GM19328 (cell line): ENCODE measurements at regions not wholly inside any gene's neighbourhood (a gene's known extent, or its start where the extent isn't known, plus 50 kb on each side); places are given as distances from the start of the nearest gene placed in this dataset.
"Not testable (repeated sequence)": the region's sequence is repeated elsewhere in the genome, so short reads cannot be mapped to it uniquely, and the experiment has no call there.

Experiments used
- ATAC-seq: cut with Tn5 transposase; IDR thresholded peaks from one replicate; pipeline ENCODE4 v1.9.1; 2021; ENCODE audit warnings: mild to moderate bottlenecking, moderate library complexity; ENCODE audit not compliant: unreplicated experiment

GRCh38 chr10:8173243-8173865 lies 118.9 kb downstream of the GATA3 start:
- no peak for ATAC-seq

GRCh38 chr10:8173866-8174243 lies 119.4 kb downstream of the GATA3 start:
- no peak for ATAC-seq

GRCh38 chr10:8174762-8175161 lies 120.3 kb downstream of the GATA3 start:
- ATAC-seq = no peak

GRCh38 chr10:8177526-8177925 lies 123.0 kb downstream of the GATA3 start:
- not testable (repeated sequence) for ATAC-seq

- ATAC-seq = not testable (repeated sequence)
Measured at GRCh38 chr10:8179773-8180172, 125.3 kb downstream of the GATA3 start.

GRCh38 chr10:8180360-8181109 lies 126.0 kb downstream of the GATA3 start:
- ATAC-seq = no peak

- ATAC-seq = no peak
Measured at GRCh38 chr10:8181496-8182157, 127.1 kb downstream of the GATA3 start.

- ATAC-seq = no peak
Measured at GRCh38 chr10:8182806-8183205, 128.3 kb downstream of the GATA3 start.

- ATAC-seq = no peak
Measured at GRCh38 chr10:8183241-8183704, 128.8 kb downstream of the GATA3 start.

GRCh38 chr10:8187171-8187666 lies 132.7 kb downstream of the GATA3 start:
- no peak for ATAC-seq

GRCh38 chr10:8189458-8189857 lies 135.0 kb downstream of the GATA3 start:
- no peak for ATAC-seq

GRCh38 chr10:8192301-8192700 lies 137.8 kb downstream of the GATA3 start:
- ATAC-seq = no peak

GRCh38 chr10:8193546-8193945 lies 139.1 kb downstream of the GATA3 start:
- no peak for ATAC-seq

- ATAC-seq = no peak
Measured at GRCh38 chr10:8194050-8194449, 139.6 kb downstream of the GATA3 start.

- no peak for ATAC-seq
Measured at GRCh38 chr10:8206882-8207281, 152.4 kb downstream of the GATA3 start.

GRCh38 chr10:8211631-8212030 lies 157.1 kb downstream of the GATA3 start:
- ATAC-seq = no peak

GRCh38 chr10:8213735-8214134 lies 159.2 kb downstream of the GATA3 start:
- no peak for ATAC-seq

GRCh38 chr10:8214587-8214986 lies 160.1 kb downstream of the GATA3 start:
- no peak for ATAC-seq

- ATAC-seq = no peak
Measured at GRCh38 chr10:8216893-8217292, 162.4 kb downstream of the GATA3 start.

- ATAC-seq = no peak
Measured at GRCh38 chr10:8221451-8221850, 167.0 kb downstream of the GATA3 start.

GRCh38 chr10:8224591-8224990 lies 170.1 kb downstream of the GATA3 start:
- ATAC-seq = no peak

GRCh38 chr10:8225187-8225586 lies 170.7 kb downstream of the GATA3 start:
- no peak for ATAC-seq
